C4-2B (cell line): ENCODE measurements at regions not wholly inside any gene's neighbourhood (a gene's known extent, or its start where the extent isn't known, plus 50 kb on each side); places are given as distances from the start of the nearest gene placed in this dataset.

Experiments used
- H3K27ac ChIP-seq: fragments of 450-650 bp; 2 replicates; pipeline ENCODE4 v1.5.1; 2017
- CTCF ChIP-seq: fragments of 450-650 bp; conservative IDR thresholded peaks from 2 replicates; pipeline ENCODE4 v1.5.1; 2017; ENCODE audit warnings: mild to moderate bottlenecking
- ZFX ChIP-seq: fragments of 450-650 bp; IDR thresholded peaks from 2 replicates; pipeline ENCODE4 v1.6.1; 2017

- TF ChIP-seq ZFX (no peak), CTCF (no peak)
- H3K27ac ChIP-seq, result no peak overlapping the region
Measured at GRCh38 chr3:64824394-64824909, 136.7 kb upstream of the ADAMTS9 start.

GRCh38 chr3:64818196-64818595, 130.4 kb upstream of the ADAMTS9 start:
- no peak overlapping the region for H3K27ac ChIP-seq
- TF ChIP-seq ZFX (no peak), CTCF (no peak)

GRCh38 chr3:64816355-64816754, 128.6 kb upstream of the ADAMTS9 start:
- no peak overlapping the region for H3K27ac ChIP-seq
- no peak for TF ChIP-seq CTCF

- H3K27ac ChIP-seq, result no peak overlapping the region
Measured at GRCh38 chr3:64815789-64816188, 128.0 kb upstream of the ADAMTS9 start.

GRCh38 chr3:64815195-64815631, 127.4 kb upstream of the ADAMTS9 start:
- TF ChIP-seq CTCF (no peak), ZFX (no peak)
- H3K27ac ChIP-seq, result no peak overlapping the region

More at GRCh38 chr3:64815789-64816188, 128.0 kb upstream of the ADAMTS9 start:
- TF ChIP-seq ZFX (no peak), CTCF (no peak)

GRCh38 chr3:64814351-64814750, 126.6 kb upstream of the ADAMTS9 start:
- no peak for TF ChIP-seq ZFX
- TF ChIP-seq CTCF, result no peak

GRCh38 chr3:64813326-64813725, 125.5 kb upstream of the ADAMTS9 start:
- no peak overlapping the region for H3K27ac ChIP-seq
- TF ChIP-seq CTCF, result no peak
- TF ChIP-seq ZFX, result no peak

More at GRCh38 chr3:64814351-64814750, 126.6 kb upstream of the ADAMTS9 start:
- no peak overlapping the region for H3K27ac ChIP-seq
